HG03460 (cell line): ENCODE measurements at regions not wholly inside any gene's neighbourhood (a gene's known extent, or its start where the extent isn't known, plus 50 kb on each side); places are given as distances from the start of the nearest gene placed in this dataset.

Experiments used
- ATAC-seq: cut with Tn5 transposase; IDR thresholded peaks from one replicate; pipeline ENCODE4 v1.9.1; 2021; ENCODE audit not compliant: unreplicated experiment

- no peak for ATAC-seq
Measured at GRCh38 chr1:68954841-68955240, 458.0 kb upstream of the DEPDC1 start.

GRCh38 chr1:68955424-68955823 lies 458.5 kb upstream of the DEPDC1 start:
- no peak for ATAC-seq

GRCh38 chr1:68958958-68959357 lies 462.1 kb upstream of the DEPDC1 start:
- no peak for ATAC-seq

- no peak for ATAC-seq
Measured at GRCh38 chr1:68959461-68960030, 462.7 kb upstream of the DEPDC1 start.

GRCh38 chr1:68961143-68961542 lies 464.3 kb upstream of the DEPDC1 start:
- ATAC-seq = no peak

GRCh38 chr1:68963353-68963752 lies 466.5 kb upstream of the DEPDC1 start:
- no peak for ATAC-seq

GRCh38 chr1:68969441-68969840 lies 472.6 kb upstream of the DEPDC1 start:
- ATAC-seq = no peak

GRCh38 chr1:68970571-68970970 lies 473.7 kb upstream of the DEPDC1 start:
- ATAC-seq = no peak

GRCh38 chr1:68973459-68974244 lies 476.8 kb upstream of the DEPDC1 start:
- no peak for ATAC-seq

GRCh38 chr1:68974447-68974846 lies 477.6 kb upstream of the DEPDC1 start:
- ATAC-seq = no peak

- no peak for ATAC-seq
Measured at GRCh38 chr1:68975212-68975933, 478.5 kb upstream of the DEPDC1 start.

GRCh38 chr1:68976916-68977610 lies 480.2 kb upstream of the DEPDC1 start:
- ATAC-seq = no peak

GRCh38 chr1:68979891-68980290 lies 483.0 kb upstream of the DEPDC1 start:
- no peak for ATAC-seq

- ATAC-seq = no peak
Measured at GRCh38 chr1:68984289-68984688, 487.4 kb upstream of the DEPDC1 start.

GRCh38 chr1:68994096-68994495 lies 497.2 kb upstream of the DEPDC1 start:
- ATAC-seq = no peak

- ATAC-seq = no peak
Measured at GRCh38 chr1:69016468-69016867, 519.6 kb upstream of the DEPDC1 start.

GRCh38 chr1:69029649-69030048 lies 532.8 kb upstream of the DEPDC1 start:
- no peak for ATAC-seq

- ATAC-seq = no peak
Measured at GRCh38 chr1:69038379-69038778, 529.3 kb upstream of the LRRC7 start.

- ATAC-seq = no peak
Measured at GRCh38 chr1:69045572-69045971, 522.1 kb upstream of the LRRC7 start.

- no peak for ATAC-seq
Measured at GRCh38 chr1:69055194-69055593, 512.5 kb upstream of the LRRC7 start.

- no peak for ATAC-seq
Measured at GRCh38 chr1:69058454-69058853, 509.3 kb upstream of the LRRC7 start.
